GM12865 (cell line): ENCODE measurements at regions not wholly inside any gene's neighbourhood (a gene's known extent, or its start where the extent isn't known, plus 50 kb on each side); places are given as distances from the start of the nearest gene placed in this dataset.

Experiments
- DNase-seq: peaks from one replicate; pipeline ENCODE4 v3.0.0; 2010; ENCODE audit warnings: low read depth
- H3K4me3 ChIP-seq: 2 replicates; pipeline ENCODE4 v1.5.1; 2011; ENCODE audit warnings: mild to moderate bottlenecking, low read depth, low read length, control low read depth
- CTCF ChIP-seq: IDR thresholded peaks from 2 replicates; pipeline ENCODE4 v1.5.1; 2011; ENCODE audit warnings: low read length, control low read depth, low read depth, inconsistent platforms; ENCODE audit not compliant: insufficient read depth; ENCODE audit errors: missing control alignments

- no peak overlapping the region for H3K4me3 ChIP-seq
- DNase-seq = no peak
- no peak for TF ChIP-seq CTCF
Observed at GRCh38 chr2:195356920-195357440, 300.0 kb upstream of the SLC39A10 start.

- no peak for DNase-seq
- no peak for TF ChIP-seq CTCF
- H3K4me3 ChIP-seq = no peak overlapping the region
Observed at GRCh38 chr2:195356026-195356425, 301.0 kb upstream of the SLC39A10 start.

- DNase-seq = no peak
- no peak for TF ChIP-seq CTCF
- H3K4me3 ChIP-seq = no peak overlapping the region
Observed at GRCh38 chr2:195352581-195352980, 304.4 kb upstream of the SLC39A10 start.

- peak; percentile 6 for DNase-seq
- no peak overlapping the region for H3K4me3 ChIP-seq
- TF ChIP-seq CTCF = no peak
Observed at GRCh38 chr2:195343942-195344530, 313.0 kb upstream of the SLC39A10 start.

- no peak overlapping the region for H3K4me3 ChIP-seq
- DNase-seq = no peak
- TF ChIP-seq CTCF = no peak
Observed at GRCh38 chr2:195343540-195343939, 313.5 kb upstream of the SLC39A10 start.

GRCh38 chr2:195342061-195342460 is 315.0 kb upstream of the SLC39A10 start:
- H3K4me3 ChIP-seq = no peak overlapping the region
- no peak for TF ChIP-seq CTCF
- no peak for DNase-seq

GRCh38 chr2:195338856-195339255 is 318.2 kb upstream of the SLC39A10 start:
- no peak for DNase-seq
- TF ChIP-seq CTCF = no peak
- no peak overlapping the region for H3K4me3 ChIP-seq
